OCI-LY1 (cell line): ENCODE measurements at regions not wholly inside any gene's neighbourhood (a gene's known extent, or its start where the extent isn't known, plus 50 kb on each side); places are given as distances from the start of the nearest gene placed in this dataset.

Experiments used
- CTCF ChIP-seq: fragments of 200-600 bp; sonication (generic), shearing (Covaris generic); IDR thresholded peaks from 2 replicates; pipeline ENCODE4 v1.5.1; 2017; ENCODE audit warnings: mild to moderate bottlenecking, antibody characterized with exemption, low read length, moderate library complexity, mixed read lengths
- EZH2 ChIP-seq: fragments of 200-600 bp; sonication (generic), shearing (Covaris generic); IDR thresholded peaks from 2 replicates; pipeline ENCODE4 v1.8.0; 2017; ENCODE audit warnings: borderline replicate concordance, mixed run types, mild to moderate bottlenecking, antibody characterized with exemption, low read length, moderate library complexity, mixed read lengths

GRCh38 chr2:238716585-238716984 lies 131.3 kb upstream of the TWIST2 start:
- TF ChIP-seq CTCF (no peak), EZH2 (no peak)
